GM06990 (cell line): ENCODE measurements at regions not wholly inside any gene's neighbourhood (a gene's known extent, or its start where the extent isn't known, plus 50 kb on each side); places are given as distances from the start of the nearest gene placed in this dataset.

Source experiments
- DNase-seq: peaks from one replicate; pipeline ENCODE4 v3.0.0-alpha.2; 2011; ENCODE audit not compliant: insufficient read length; ENCODE audit errors: extremely low read depth
- H3K27me3 ChIP-seq: replicated peaks from 2 replicates; pipeline ENCODE4 v1.6.0; 2011; ENCODE audit warnings: low read length; ENCODE audit not compliant: control insufficient read depth, insufficient read depth
- H3K36me3 ChIP-seq: 2 replicates; pipeline ENCODE4 v1.5.1; 2011; ENCODE audit warnings: low read length; ENCODE audit not compliant: control insufficient read depth, insufficient read depth
- H3K4me3 ChIP-seq: replicated peaks from 2 replicates; pipeline ENCODE4 v1.5.1; 2011; ENCODE audit warnings: low read depth, mild to moderate bottlenecking, control low read depth, low read length
- CTCF ChIP-seq: IDR thresholded peaks from 2 replicates; pipeline ENCODE4 v1.5.1; 2011; ENCODE audit warnings: low read length, control low read depth, mild to moderate bottlenecking, inconsistent platforms; ENCODE audit not compliant: insufficient read depth, poor library complexity, severe bottlenecking

- no peak for TF ChIP-seq CTCF
Measured at GRCh38 chr15:39466750-39467105, 114.2 kb upstream of the THBS1 start.

GRCh38 chr15:39468331-39468730 is 112.5 kb upstream of the THBS1 start:
- H3K36me3 ChIP-seq, result no peaks in the 10 kb centered on the region
- TF ChIP-seq CTCF, result no peak
- no peak overlapping the region for H3K4me3 ChIP-seq
- no peaks in the 10 kb centered on the region for H3K27me3 ChIP-seq
- no peak for DNase-seq

More at GRCh38 chr15:39466750-39467105, 114.2 kb upstream of the THBS1 start:
- DNase-seq, result no peak
- no peak overlapping the region for H3K4me3 ChIP-seq
- H3K27me3 ChIP-seq, result no peaks in the 10 kb centered on the region
- H3K36me3 ChIP-seq, result no peaks in the 10 kb centered on the region

DNA sequence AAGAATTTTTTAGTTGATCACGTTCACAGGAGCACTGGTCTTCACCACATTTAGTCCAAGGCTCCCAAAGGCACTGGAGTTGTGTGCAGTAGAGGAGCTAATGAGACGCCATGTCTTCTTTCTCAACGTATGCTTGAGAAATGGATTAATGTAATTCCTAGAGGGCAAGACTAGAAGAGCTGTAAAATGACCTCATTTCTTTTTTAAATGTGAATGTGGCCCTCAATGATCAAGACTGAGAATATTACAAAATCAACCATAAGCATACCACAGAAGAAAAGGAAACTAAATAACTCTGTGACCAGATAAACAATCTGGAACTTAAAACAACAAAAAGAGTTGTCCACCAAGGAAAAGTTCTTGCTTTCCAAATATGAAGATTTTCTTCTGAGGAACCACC is 112.1 kb upstream of the THBS1 start:
- no peaks in the 10 kb centered on the region for H3K36me3 ChIP-seq
- no peaks in the 10 kb centered on the region for H3K27me3 ChIP-seq
- no peak for DNase-seq
- TF ChIP-seq CTCF, result no peak
- H3K4me3 ChIP-seq, result no peak overlapping the region

DNA sequence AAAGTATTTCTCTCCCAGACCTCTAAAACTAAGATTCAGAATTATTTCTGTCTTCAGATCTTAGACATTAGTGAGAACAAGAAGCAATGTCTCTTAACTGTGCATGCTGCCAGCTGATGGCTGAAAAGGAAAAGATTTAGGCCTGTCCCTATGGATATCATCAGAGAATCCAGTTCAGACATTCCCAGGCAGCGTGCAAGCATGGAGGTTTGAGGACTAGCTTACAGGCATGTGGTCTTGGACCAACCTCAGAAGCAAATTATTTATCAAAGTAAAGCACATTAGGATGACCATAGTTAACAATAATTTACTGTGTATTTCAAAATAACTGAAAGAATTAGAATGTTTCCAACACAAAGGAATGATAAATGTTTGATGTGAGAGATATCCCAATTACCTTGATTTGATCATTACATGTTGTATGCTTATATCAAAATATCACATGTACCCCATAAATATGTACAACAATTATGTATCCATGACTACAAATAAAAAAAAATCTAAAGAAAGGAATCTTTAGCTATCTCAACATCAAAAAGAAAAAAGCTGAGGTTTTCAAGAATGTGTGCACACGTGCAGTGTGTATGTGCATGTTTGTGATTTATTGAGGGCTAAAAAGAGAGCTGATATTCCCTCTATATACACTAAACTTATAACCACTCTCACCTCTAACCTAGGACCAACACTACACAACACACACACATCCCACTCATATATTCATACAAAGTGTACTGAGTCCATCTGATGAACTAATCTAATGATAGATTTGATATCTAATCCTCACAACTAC is 108.9 kb upstream of the THBS1 start:
- H3K36me3 ChIP-seq, result no peaks in the 10 kb centered on the region
- H3K27me3 ChIP-seq, result no peaks in the 10 kb centered on the region
- no peak for DNase-seq
- H3K4me3 ChIP-seq, result no peak overlapping the region
- no peak for TF ChIP-seq CTCF

GRCh38 chr15:39472621-39473297 is 108.1 kb upstream of the THBS1 start:
- H3K36me3 ChIP-seq, result no peaks in the 10 kb centered on the region
- no peak overlapping the region for H3K4me3 ChIP-seq
- H3K27me3 ChIP-seq, result no peaks in the 10 kb centered on the region
- no peak for DNase-seq
- TF ChIP-seq CTCF, result no peak
